ENCODE measurements at regions not wholly inside any gene's neighbourhood (a gene's known extent, or its start where the extent isn't known, plus 50 kb on each side); places are given as distances from the start of the nearest gene placed in this dataset.

- TF ChIP-seq ZFX (IDR thresholded peaks at IDR 0.05; ENCODE audit: borderline replicate concordance) (no peak), CTCF (IDR thresholded peaks at IDR 0.05) (no peak)
- H3K27ac ChIP-seq: no peak overlapping the region
These were observed 1239.0 kb downstream of the SLC16A7 start for GRCh38 chr12:60834806-60835205.

GRCh38 chr12:60836651-60837050, 1240.8 kb downstream of the SLC16A7 start:
- TF ChIP-seq ZFX (IDR thresholded peaks at IDR 0.05; ENCODE audit: borderline replicate concordance) (no peak), CTCF (IDR thresholded peaks at IDR 0.05) (no peak)
- H3K27ac ChIP-seq: no peak overlapping the region

- TF ChIP-seq CTCF (IDR thresholded peaks at IDR 0.05): no peak
- TF ChIP-seq ZFX (IDR thresholded peaks at IDR 0.05; ENCODE audit: borderline replicate concordance): no peak
- H3K27ac ChIP-seq: no peak overlapping the region
These were observed 1246.4 kb downstream of the SLC16A7 start for GRCh38 chr12:60842181-60842580.

- H3K27ac ChIP-seq: no peak overlapping the region
- TF ChIP-seq CTCF (IDR thresholded peaks at IDR 0.05) (no peak), ZFX (IDR thresholded peaks at IDR 0.05; ENCODE audit: borderline replicate concordance) (no peak)
These were observed 1248.3 kb downstream of the SLC16A7 start for GRCh38 chr12:60844101-60844500.

- TF ChIP-seq ZFX (IDR thresholded peaks at IDR 0.05; ENCODE audit: borderline replicate concordance) (no peak), CTCF (IDR thresholded peaks at IDR 0.05) (no peak)
- no peak overlapping the region for H3K27ac ChIP-seq
These were observed 1249.0 kb downstream of the SLC16A7 start for GRCh38 chr12:60844875-60845274.

GRCh38 chr12:60845696-60846095, 1249.9 kb downstream of the SLC16A7 start:
- TF ChIP-seq CTCF (IDR thresholded peaks at IDR 0.05) (no peak), ZFX (IDR thresholded peaks at IDR 0.05; ENCODE audit: borderline replicate concordance) (no peak)
- no peak overlapping the region for H3K27ac ChIP-seq

- TF ChIP-seq CTCF (IDR thresholded peaks at IDR 0.05) (no peak), ZFX (IDR thresholded peaks at IDR 0.05; ENCODE audit: borderline replicate concordance) (no peak)
- H3K27ac ChIP-seq: no peak overlapping the region
These were observed 1251.5 kb downstream of the SLC16A7 start for GRCh38 chr12:60847281-60847680.

All from 22Rv1 (cell line).